ENCODE measurements at regions not wholly inside any gene's neighbourhood (a gene's known extent, or its start where the extent isn't known, plus 50 kb on each side); places are given as distances from the start of the nearest gene placed in this dataset.

- Mint-ChIP-seq H3K4me1 (no peaks in the 10 kb centered on the region), H3K27ac (no peak overlapping the region), H3K36me3 (no peaks in the 10 kb centered on the region), H3K27me3 (peaks cover 13% of the 10 kb centered on the region), H3K4me3 (no peak overlapping the region), H3K9me3 (no peaks in the 10 kb centered on the region)
- ATAC-seq = peak; percentile 47
Measured at GRCh38 chr12:24482882-24483604, 465.9 kb downstream of the BCAT1 start.

GRCh38 chr12:24482044-24482443, 466.9 kb downstream of the BCAT1 start:
- no peaks in the 10 kb centered on the region for H3K36me3 Mint-ChIP-seq
- no peak for ATAC-seq
- H3K4me3 Mint-ChIP-seq = no peak overlapping the region
- H3K4me1 Mint-ChIP-seq = no peaks in the 10 kb centered on the region
- no peak overlapping the region for H3K27ac Mint-ChIP-seq
- no peaks in the 10 kb centered on the region for H3K9me3 Mint-ChIP-seq
- peaks cover 13% of the 10 kb centered on the region for H3K27me3 Mint-ChIP-seq

DNA sequence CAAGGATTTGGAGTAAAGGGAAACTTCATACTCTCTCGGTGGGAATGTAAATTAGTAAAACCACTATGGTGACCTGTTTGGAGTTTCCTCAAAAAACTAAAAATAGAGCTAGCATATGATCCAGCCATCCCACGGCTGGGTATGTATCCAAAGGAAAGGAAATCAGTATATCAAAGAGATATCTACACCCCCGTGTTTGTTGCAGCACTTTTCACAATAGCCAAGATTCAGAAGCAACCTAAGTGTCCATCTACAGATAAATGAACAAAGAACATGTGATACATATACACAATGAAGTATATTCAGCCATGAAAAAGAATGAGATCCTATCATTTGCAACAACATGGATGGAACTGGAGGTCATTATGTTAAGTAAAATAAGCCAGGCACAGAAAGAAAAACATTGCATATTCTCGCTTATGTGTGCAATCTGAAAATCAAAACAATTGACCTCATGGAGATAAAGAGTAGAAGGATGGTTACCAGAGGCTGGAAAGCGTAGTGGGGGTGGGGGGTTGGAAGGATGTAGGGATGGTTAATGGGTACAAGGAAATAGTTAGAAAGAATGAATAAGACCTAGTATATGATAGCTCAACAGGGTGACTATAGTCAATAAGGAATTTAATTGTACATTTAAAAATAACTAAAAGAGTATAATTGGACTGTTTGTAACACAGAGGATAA, 468.0 kb downstream of the BCAT1 start:
- no peaks in the 10 kb centered on the region for H3K4me1 Mint-ChIP-seq
- no peaks in the 10 kb centered on the region for H3K9me3 Mint-ChIP-seq
- no peak overlapping the region for H3K27ac Mint-ChIP-seq
- no peak overlapping the region for H3K4me3 Mint-ChIP-seq
- peaks cover 13% of the 10 kb centered on the region for H3K27me3 Mint-ChIP-seq
- H3K36me3 Mint-ChIP-seq = no peaks in the 10 kb centered on the region
- no peak for ATAC-seq

DNA sequence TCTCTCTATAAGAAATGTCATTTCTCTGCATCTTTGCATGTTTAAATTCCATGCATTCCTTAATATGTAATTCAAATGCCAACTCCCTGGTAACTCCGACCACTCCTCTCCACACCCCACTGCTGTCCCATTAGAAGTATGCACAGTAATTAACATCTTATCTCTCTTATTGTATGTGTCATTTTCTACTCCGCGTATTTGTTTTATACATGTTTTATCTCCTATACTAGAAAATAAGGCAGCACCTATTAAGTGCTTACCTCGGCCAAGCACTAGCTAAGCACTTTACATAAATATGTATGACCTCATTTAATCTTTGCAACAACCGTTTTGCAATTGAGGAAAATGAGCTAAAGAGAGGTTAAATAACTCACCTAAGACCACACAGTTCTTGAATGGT, 469.8 kb downstream of the BCAT1 start:
- no peaks in the 10 kb centered on the region for H3K9me3 Mint-ChIP-seq
- no peak for ATAC-seq

DNA sequence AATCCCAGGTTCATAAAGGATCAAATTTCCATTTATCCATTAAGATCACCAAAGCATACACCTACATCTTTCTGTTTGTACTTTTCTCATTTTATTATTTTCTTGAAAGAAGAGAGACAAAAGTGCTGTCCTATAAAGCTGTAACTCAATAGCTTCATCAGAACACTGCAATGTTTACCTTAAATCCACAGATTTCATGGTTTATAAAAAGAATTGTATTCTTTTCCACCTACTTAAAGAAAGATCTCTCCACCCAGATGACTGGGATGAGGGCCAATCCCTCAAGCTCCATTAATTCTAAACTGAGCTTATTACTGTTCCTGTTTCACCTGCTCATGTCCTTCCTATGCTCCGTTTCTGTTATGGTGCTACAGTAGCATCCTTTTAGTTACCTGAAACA, 470.6 kb downstream of the BCAT1 start:
- H3K9me3 Mint-ChIP-seq = no peaks in the 10 kb centered on the region
- no peaks in the 10 kb centered on the region for H3K4me1 Mint-ChIP-seq
- ATAC-seq = no peak
- no peak overlapping the region for H3K4me3 Mint-ChIP-seq
- H3K27ac Mint-ChIP-seq = no peak overlapping the region
- peaks cover 13% of the 10 kb centered on the region for H3K27me3 Mint-ChIP-seq
- H3K36me3 Mint-ChIP-seq = no peaks in the 10 kb centered on the region

More for the DNA sequence above, 469.8 kb downstream of the BCAT1 start:
- Mint-ChIP-seq H3K4me1 (no peaks in the 10 kb centered on the region), H3K27me3 (peaks cover 13% of the 10 kb centered on the region), H3K4me3 (no peak overlapping the region), H3K27ac (no peak overlapping the region), H3K36me3 (no peaks in the 10 kb centered on the region)

DNA sequence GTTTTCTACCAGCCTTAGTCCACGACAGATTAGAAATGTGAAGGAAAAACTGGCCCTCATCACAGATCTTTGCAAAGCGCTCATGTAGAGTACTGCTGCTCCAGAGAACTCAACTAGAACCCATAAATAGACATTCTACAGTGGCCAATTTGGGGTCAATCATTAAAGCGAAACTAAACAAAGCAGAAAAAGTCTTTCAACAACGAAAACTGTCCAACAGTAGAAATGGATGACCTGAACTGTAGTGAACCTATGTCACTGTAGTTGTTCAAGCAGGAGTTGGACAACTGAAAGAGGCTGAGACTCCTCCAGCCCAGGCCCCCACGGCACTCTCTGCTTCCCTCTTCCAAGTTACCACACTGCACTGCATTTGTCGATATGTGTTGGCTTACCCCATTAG, 472.6 kb downstream of the BCAT1 start:
- H3K36me3 Mint-ChIP-seq = no peaks in the 10 kb centered on the region
- H3K27ac Mint-ChIP-seq = no peak overlapping the region
- ATAC-seq = no peak
- peaks cover 13% of the 10 kb centered on the region for H3K27me3 Mint-ChIP-seq
- no peaks in the 10 kb centered on the region for H3K9me3 Mint-ChIP-seq
- H3K4me3 Mint-ChIP-seq = no peak overlapping the region
- no peaks in the 10 kb centered on the region for H3K4me1 Mint-ChIP-seq

- H3K4me3 Mint-ChIP-seq = no peak overlapping the region
- no peak for ATAC-seq
- H3K4me1 Mint-ChIP-seq = no peaks in the 10 kb centered on the region
- no peaks in the 10 kb centered on the region for H3K9me3 Mint-ChIP-seq
- no peak overlapping the region for H3K27ac Mint-ChIP-seq
- peaks cover 13% of the 10 kb centered on the region for H3K27me3 Mint-ChIP-seq
- no peaks in the 10 kb centered on the region for H3K36me3 Mint-ChIP-seq
Measured at GRCh38 chr12:24475337-24475736, 473.6 kb downstream of the BCAT1 start.

DNA sequence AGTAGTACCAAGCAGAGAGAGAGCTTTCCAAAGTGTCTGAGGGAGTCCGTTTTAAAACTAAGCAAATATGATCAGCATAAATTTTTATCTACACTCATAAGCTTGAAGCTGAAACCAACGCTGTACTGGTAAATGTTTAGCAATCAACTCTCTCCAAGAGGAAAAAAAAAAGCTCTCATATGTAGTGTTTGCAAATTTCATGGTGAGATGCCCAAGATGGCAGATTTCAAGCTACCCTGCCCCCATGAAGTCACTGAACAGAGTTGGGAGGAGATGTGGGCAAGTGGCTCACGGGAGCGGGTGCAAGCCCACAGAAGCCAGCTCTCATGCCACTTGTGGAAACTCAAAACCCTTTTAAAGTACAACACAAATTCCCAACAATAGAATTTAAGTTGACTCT, 475.8 kb downstream of the BCAT1 start:
- H3K4me3 Mint-ChIP-seq = no peak overlapping the region
- no peaks in the 10 kb centered on the region for H3K36me3 Mint-ChIP-seq
- H3K27ac Mint-ChIP-seq = no peak overlapping the region
- no peaks in the 10 kb centered on the region for H3K9me3 Mint-ChIP-seq
- H3K27me3 Mint-ChIP-seq = no peaks in the 10 kb centered on the region
- no peak for ATAC-seq
- H3K4me1 Mint-ChIP-seq = no peaks in the 10 kb centered on the region

GRCh38 chr12:24470050-24470449, 478.9 kb downstream of the BCAT1 start:
- Mint-ChIP-seq H3K9me3 (no peaks in the 10 kb centered on the region), H3K36me3 (no peaks in the 10 kb centered on the region), H3K4me3 (no peak overlapping the region), H3K27ac (no peak overlapping the region), H3K4me1 (no peaks in the 10 kb centered on the region), H3K27me3 (no peaks in the 10 kb centered on the region)
- ATAC-seq = no peak

DNA sequence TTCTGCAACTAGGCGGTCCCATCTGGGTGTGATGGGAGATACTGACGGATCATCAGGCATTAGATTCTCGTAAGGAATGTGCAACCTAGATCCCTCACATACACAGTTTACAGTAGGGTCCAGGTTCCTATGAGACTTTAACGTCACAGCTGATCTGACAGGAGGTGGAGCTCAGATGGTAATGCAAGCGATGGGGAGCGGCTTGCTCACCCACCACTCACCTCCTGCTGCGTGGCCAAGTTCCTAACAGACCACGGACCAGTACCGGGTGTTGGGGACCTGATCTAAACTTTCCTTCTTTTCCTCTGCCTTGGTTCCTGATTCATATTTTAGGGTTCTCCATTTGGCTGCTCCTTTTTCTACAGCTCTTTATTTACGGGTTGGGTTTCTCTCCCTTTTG, 479.8 kb downstream of the BCAT1 start:
- no peak for ATAC-seq
- Mint-ChIP-seq H3K4me3 (no peak overlapping the region), H3K36me3 (no peaks in the 10 kb centered on the region), H3K4me1 (no peaks in the 10 kb centered on the region), H3K9me3 (no peaks in the 10 kb centered on the region), H3K27ac (no peak overlapping the region), H3K27me3 (no peaks in the 10 kb centered on the region)

GRCh38 chr12:24467226-24467625, 481.7 kb downstream of the BCAT1 start:
- H3K4me1 Mint-ChIP-seq = no peaks in the 10 kb centered on the region
- no peaks in the 10 kb centered on the region for H3K9me3 Mint-ChIP-seq
- no peak overlapping the region for H3K4me3 Mint-ChIP-seq
- no peak for ATAC-seq
- H3K27ac Mint-ChIP-seq = no peak overlapping the region
- no peaks in the 10 kb centered on the region for H3K27me3 Mint-ChIP-seq
- no peaks in the 10 kb centered on the region for H3K36me3 Mint-ChIP-seq

GRCh38 chr12:24463375-24463774, 485.5 kb downstream of the BCAT1 start:
- no peak overlapping the region for H3K27ac Mint-ChIP-seq
- H3K9me3 Mint-ChIP-seq = no peaks in the 10 kb centered on the region
- ATAC-seq = no peak
- no peak overlapping the region for H3K4me3 Mint-ChIP-seq
- no peaks in the 10 kb centered on the region for H3K27me3 Mint-ChIP-seq
- no peaks in the 10 kb centered on the region for H3K4me1 Mint-ChIP-seq
- no peaks in the 10 kb centered on the region for H3K36me3 Mint-ChIP-seq

DNA sequence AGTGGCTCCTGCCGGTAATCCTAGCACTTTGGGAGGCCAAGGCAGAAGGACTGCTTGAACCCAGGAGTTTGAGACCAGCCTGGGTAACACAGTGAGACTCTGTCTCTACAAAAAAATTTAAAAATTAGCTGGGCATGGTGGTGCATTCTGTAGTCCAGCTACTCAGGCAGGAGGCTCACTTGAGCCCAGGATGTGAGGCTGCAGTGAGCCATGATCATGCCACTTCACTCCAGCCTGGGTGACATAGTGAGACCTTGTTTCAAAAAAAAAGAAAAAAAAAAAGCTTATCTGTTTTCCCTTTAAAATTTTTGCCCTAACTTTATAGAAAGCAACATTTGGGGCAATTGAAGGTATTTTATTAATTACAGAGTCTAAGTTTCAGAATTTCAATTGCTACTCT, 486.0 kb downstream of the BCAT1 start:
- Mint-ChIP-seq H3K27me3 (no peaks in the 10 kb centered on the region), H3K9me3 (no peaks in the 10 kb centered on the region), H3K27ac (no peak overlapping the region), H3K4me3 (no peak overlapping the region), H3K36me3 (no peaks in the 10 kb centered on the region), H3K4me1 (no peaks in the 10 kb centered on the region)
- no peak for ATAC-seq

DNA sequence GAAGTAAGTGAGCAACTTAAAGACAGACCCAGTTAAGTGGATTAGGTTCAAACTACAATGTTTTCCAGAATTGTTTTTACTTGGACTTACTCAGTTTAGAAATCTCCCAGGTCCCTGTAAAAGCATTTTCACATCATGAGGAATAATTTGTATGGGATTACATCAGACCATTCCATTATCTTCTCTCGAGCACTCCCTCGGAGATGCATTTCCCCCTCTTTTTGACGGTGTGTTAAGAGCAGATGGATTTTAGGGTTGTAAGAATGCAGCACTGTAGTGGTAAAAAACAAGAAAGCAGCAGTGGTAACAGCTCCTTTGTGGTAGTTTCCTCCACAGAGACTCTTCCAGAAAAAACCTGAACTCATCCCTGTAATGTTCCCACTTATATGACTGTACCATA, 488.4 kb downstream of the BCAT1 start:
- H3K9me3 Mint-ChIP-seq = no peaks in the 10 kb centered on the region
- no peak overlapping the region for H3K4me3 Mint-ChIP-seq
- no peaks in the 10 kb centered on the region for H3K4me1 Mint-ChIP-seq
- no peaks in the 10 kb centered on the region for H3K36me3 Mint-ChIP-seq
- H3K27me3 Mint-ChIP-seq = no peaks in the 10 kb centered on the region
- H3K27ac Mint-ChIP-seq = no peak overlapping the region
- ATAC-seq = no peak

GRCh38 chr12:24460099-24460498, 488.8 kb downstream of the BCAT1 start:
- Mint-ChIP-seq H3K4me3 (no peak overlapping the region), H3K36me3 (no peaks in the 10 kb centered on the region), H3K27ac (no peak overlapping the region), H3K4me1 (no peaks in the 10 kb centered on the region), H3K9me3 (no peaks in the 10 kb centered on the region), H3K27me3 (no peaks in the 10 kb centered on the region)
- ATAC-seq = no peak

GRCh38 chr12:24455811-24456210, 493.1 kb downstream of the BCAT1 start:
- H3K9me3 Mint-ChIP-seq = no peaks in the 10 kb centered on the region
- no peak overlapping the region for H3K27ac Mint-ChIP-seq
- H3K4me3 Mint-ChIP-seq = no peak overlapping the region
- ATAC-seq = peak; percentile 20
- H3K4me1 Mint-ChIP-seq = no peaks in the 10 kb centered on the region
- H3K27me3 Mint-ChIP-seq = no peaks in the 10 kb centered on the region
- H3K36me3 Mint-ChIP-seq = no peaks in the 10 kb centered on the region

Measured in stimulated activated memory B cell treated with anti-CD40 and anti-IgM and Interleukin-4, amounts not matched to agents 10 μg/mL and 1 μg/mL and 100 μg/mL, for 72 hours (primary cell).